ENCODE measurements at regions not wholly inside any gene's neighbourhood (a gene's known extent, or its start where the extent isn't known, plus 50 kb on each side); places are given as distances from the start of the nearest gene placed in this dataset.

- peak in 1 of 3 experiments; percentile 11 for TF ChIP-seq CTCF (optimal IDR thresholded peaks at IDR 0.05 in 1 of 3, IDR thresholded peaks at IDR 0.05 in 1 of 3, conservative IDR thresholded peaks at IDR 0.05 in 1 of 3; ENCODE audit: extremely low read depth in 1 of 3, insufficient read depth in 2 of 3, low read length in 3 of 3)
- TF ChIP-seq EZH2 (IDR thresholded peaks at IDR 0.05; ENCODE audit: low read length), result no peak
Observed at GRCh38 chr17:53950207-53950857, 127.6 kb downstream of the KIF2B start.
